Keratinocyte (primary cell): ENCODE measurements at regions not wholly inside any gene's neighbourhood (a gene's known extent, or its start where the extent isn't known, plus 50 kb on each side); places are given as distances from the start of the nearest gene placed in this dataset.

Source experiments
- DNase-seq: peaks from one replicate; pipeline ENCODE4 v3.0.0-alpha.2; 2011; ENCODE audit warnings: low read depth, missing footprints, low spot score
- FAIRE-seq: peaks from 2 replicates; lab custom pipeline; 2011; peaks lifted over from hg19 to GRCh38; lab: Jason Lieb, UNC
- H2AFZ ChIP-seq: 2 replicates; pipeline ENCODE4 v1.6.0; 2012; ENCODE audit warnings: low read length, control low read depth, inconsistent platforms; ENCODE audit not compliant: control insufficient read depth
- H3K27ac ChIP-seq: 2 replicates; pipeline ENCODE4 v1.5.1; 2011; ENCODE audit warnings: low read length; ENCODE audit not compliant: control insufficient read depth, insufficient read depth
- H3K27me3 ChIP-seq: 3 replicates; pipeline ENCODE4 v1.6.0; 2011; ENCODE audit warnings: low read length; ENCODE audit not compliant: control insufficient read depth, insufficient read depth; ENCODE audit errors: extremely low read depth
- H3K36me3 ChIP-seq, 2 experiments: 2 replicates in 1 of 2; 3 replicates in 1 of 2; pipeline ENCODE4 v1.5.1; 2011; ENCODE audit warnings: low read length in 2 of 2, mild to moderate bottlenecking in 1 of 2; ENCODE audit not compliant: control insufficient read depth in 2 of 2, insufficient read depth in 2 of 2; ENCODE audit errors: extremely low read depth in 1 of 2
- H3K4me1 ChIP-seq: 3 replicates; pipeline ENCODE4 v1.5.1; 2011; ENCODE audit warnings: low read length; ENCODE audit not compliant: control insufficient read depth, insufficient read depth; ENCODE audit errors: extremely low read depth
- H3K4me2 ChIP-seq: 3 replicates; pipeline ENCODE4 v1.6.0; 2011; ENCODE audit warnings: low read depth, low read length; ENCODE audit not compliant: control insufficient read depth, insufficient read depth; ENCODE audit errors: extremely low read depth
- H3K4me3 ChIP-seq, 3 experiments: fragments of 200-600 bp in 1 of 3; sonication (generic) in 1 of 3; 2 replicates in 2 of 3; 3 replicates in 1 of 3; pipeline ENCODE4 v1.5.1; 2011 to 2016; ENCODE audit warnings: low read length in 3 of 3, mild to moderate bottlenecking in 3 of 3, control low read depth in 2 of 3, inconsistent platforms in 1 of 3, low read depth in 1 of 3, mixed read lengths in 1 of 3, mixed run types in 1 of 3, moderate library complexity in 1 of 3; ENCODE audit not compliant: control insufficient read depth in 2 of 3, insufficient read depth in 2 of 3; ENCODE audit errors: extremely low read depth in 1 of 3
- H3K79me2 ChIP-seq: 2 replicates; pipeline ENCODE4 v1.6.0; 2012; ENCODE audit warnings: low read length; ENCODE audit not compliant: control insufficient read depth, insufficient read depth
- H3K9ac ChIP-seq: 3 replicates; pipeline ENCODE4 v1.6.0; 2011; ENCODE audit warnings: low read length; ENCODE audit not compliant: control insufficient read depth, insufficient read depth; ENCODE audit errors: extremely low read depth
- H3K9me1 ChIP-seq: 3 replicates; pipeline ENCODE4 v1.6.0; 2011; ENCODE audit warnings: low read length; ENCODE audit not compliant: control insufficient read depth, insufficient read depth; ENCODE audit errors: extremely low read depth
- H3K9me3 ChIP-seq: 2 replicates; pipeline ENCODE4 v1.5.1; 2012; ENCODE audit warnings: low read depth, low read length; ENCODE audit not compliant: control insufficient read depth
- H4K20me1 ChIP-seq: 3 replicates; pipeline ENCODE4 v1.6.0; 2011; ENCODE audit warnings: low read length; ENCODE audit not compliant: control insufficient read depth, insufficient read depth; ENCODE audit errors: extremely low read depth
- CTCF ChIP-seq, 3 experiments: IDR thresholded peaks in 1 of 3; conservative IDR thresholded peaks in 1 of 3; optimal IDR thresholded peaks in 1 of 3; 2 replicates in 2 of 3; 3 replicates in 1 of 3; pipeline versions ENCODE3 to v1.5.1; 2011; ENCODE audit warnings: low read length in 3 of 3, mild to moderate bottlenecking in 3 of 3, moderate library complexity in 2 of 3, control low read depth in 1 of 3, inconsistent platforms in 1 of 3; ENCODE audit not compliant: insufficient read depth in 2 of 3; ENCODE audit errors: extremely low read depth in 1 of 3
- EZH2 ChIP-seq: IDR thresholded peaks from one replicate; pipeline ENCODE4 v1.6.1; 2012; ENCODE audit warnings: inconsistent platforms, mild to moderate bottlenecking, low read length, moderate library complexity
- dilution Hi-C: fragments of 300-500 bp; cut with MboI; formaldehyde crosslinking; loops from one replicate; pipeline ENCODE4 v1.7.0; 2020; ENCODE audit warnings: low sequenced_read_pairs; ENCODE audit not compliant: extremely low pct_ligation_motif_present

- Histone ChIP-seq H3K4me1 (no peaks in the 10 kb centered on the region), H2AFZ (no peak overlapping the region), H3K27me3 (no peaks in the 10 kb centered on the region), H4K20me1 (no peaks in the 10 kb centered on the region), H3K9me3 (no peaks in the 10 kb centered on the region), H3K9ac (no peak overlapping the region), H3K4me2 (no peak overlapping the region), H3K4me3 (no peak overlapping the region), H3K36me3 (no peaks in the 10 kb centered on the region), H3K27ac (no peak overlapping the region), H3K79me2 (no peaks in the 10 kb centered on the region), H3K9me1 (no peaks in the 10 kb centered on the region)
- TF ChIP-seq EZH2 (no peak), CTCF (optimal IDR thresholded peaks at IDR 0.05 in 1 of 3, IDR thresholded peaks at IDR 0.05 in 1 of 3, conservative IDR thresholded peaks at IDR 0.05 in 1 of 3; ENCODE audit: extremely low read depth in 1 of 3, insufficient read depth in 2 of 3, low read length in 3 of 3) (no peak)
- no peak for FAIRE-seq
- dilution Hi-C loops = no loop called here
- no peak for DNase-seq
Observed at GRCh38 chr11:15748741-15749140, 607.6 kb downstream of the SOX6 start.

GRCh38 chr11:15750535-15751308 is 605.6 kb downstream of the SOX6 start:
- H2AFZ ChIP-seq = no peak overlapping the region
- no peaks in the 10 kb centered on the region for H4K20me1 ChIP-seq
- dilution Hi-C loops = no loop called here
- no peaks in the 10 kb centered on the region for H3K9me3 ChIP-seq
- H3K36me3 ChIP-seq = no peaks in the 10 kb centered on the region
- H3K79me2 ChIP-seq = no peaks in the 10 kb centered on the region
- no peaks in the 10 kb centered on the region for H3K9me1 ChIP-seq
- H3K9ac ChIP-seq = no peak overlapping the region
- no peaks in the 10 kb centered on the region for H3K27me3 ChIP-seq
- H3K4me2 ChIP-seq = no peak overlapping the region
- no peak overlapping the region for H3K4me3 ChIP-seq
- no peak for TF ChIP-seq CTCF (optimal IDR thresholded peaks at IDR 0.05 in 1 of 3, IDR thresholded peaks at IDR 0.05 in 1 of 3, conservative IDR thresholded peaks at IDR 0.05 in 1 of 3; ENCODE audit: extremely low read depth in 1 of 3, insufficient read depth in 2 of 3, low read length in 3 of 3)
- TF ChIP-seq EZH2 = no peak
- no peaks in the 10 kb centered on the region for H3K4me1 ChIP-seq
- DNase-seq = no peak
- no peak for FAIRE-seq
- H3K27ac ChIP-seq = no peak overlapping the region
